HL-60 (cell line): ENCODE measurements at regions not wholly inside any gene's neighbourhood (a gene's known extent, or its start where the extent isn't known, plus 50 kb on each side); places are given as distances from the start of the nearest gene placed in this dataset.

Experiments used
- CTCF ChIP-seq: IDR thresholded peaks from one replicate; pipeline ENCODE4 v1.5.1; 2011; ENCODE audit warnings: low read length, control low read depth, inconsistent platforms; ENCODE audit not compliant: insufficient read depth
- REST ChIP-seq: IDR thresholded peaks from 2 replicates; pipeline ENCODE4 v1.6.1; 2012; ENCODE audit warnings: low read depth; ENCODE audit not compliant: insufficient replicate concordance

GRCh38 chr6:141212296-141212695 lies 920.4 kb upstream of the GJE1 start:
- TF ChIP-seq CTCF (no peak), REST (no peak)
